Endothelial cell of umbilical vein (primary cell): ENCODE measurements at regions not wholly inside any gene's neighbourhood (a gene's known extent, or its start where the extent isn't known, plus 50 kb on each side); places are given as distances from the start of the nearest gene placed in this dataset.

ENCODE experiments used
- BruUV-seq: library from RNA; stranded (reverse); fragments of 400-500 nt; replicated peaks from 2 replicates; lab custom pipeline; 2021; lab: Mats Ljungman, UMichigan
- CTCF ChIA-PET: fragments of 300-600, 350-600 bp; sonication (Branson Sonifier 250); formaldehyde crosslinking; loops from one replicate; lab custom pipeline; 2021; ENCODE audit warnings: antibody characterized with exemption, inconsistent platforms; lab: Charles Lee
- POLR2A ChIA-PET: fragments of 300-600, 350-600 bp; sonication (Branson Sonifier 250); formaldehyde crosslinking; loops from one replicate; lab custom pipeline; 2021; ENCODE audit warnings: antibody characterized with exemption, inconsistent platforms; lab: Charles Lee
- DNase-seq: peaks from one replicate; pipeline ENCODE4 v3.0.0-alpha.2; 2011; ENCODE audit warnings: low read depth, low spot score
- FAIRE-seq: peaks from 2 replicates; lab custom pipeline; 2011; peaks lifted over from hg19 to GRCh38; lab: Jason Lieb, UNC
- H2AFZ ChIP-seq: 2 replicates; pipeline ENCODE4 v1.6.0; 2012; ENCODE audit warnings: low read depth, low read length, control low read depth, inconsistent platforms
- H3K27ac ChIP-seq: 2 replicates; pipeline ENCODE4 v1.5.1; 2011; ENCODE audit warnings: low read depth, mild to moderate bottlenecking, control low read depth, low read length, moderate library complexity; ENCODE audit not compliant: insufficient read depth
- H3K27me3 ChIP-seq, 2 experiments: 2 replicates each; pipeline versions ENCODE4 v1.6.0 to v1.6.1; 2011; ENCODE audit warnings: low read length in 2 of 2, mixed read lengths in 1 of 2; ENCODE audit not compliant: control insufficient read depth in 2 of 2, insufficient read depth in 2 of 2
- H3K36me3 ChIP-seq, 2 experiments: 2 replicates in 1 of 2; 3 replicates in 1 of 2; pipeline ENCODE4 v1.5.1; 2011; ENCODE audit warnings: low read length in 2 of 2, mild to moderate bottlenecking in 1 of 2, moderate library complexity in 1 of 2; ENCODE audit not compliant: control insufficient read depth in 2 of 2, insufficient read depth in 2 of 2; ENCODE audit errors: extremely low read depth in 1 of 2
- H3K4me1 ChIP-seq: 3 replicates; pipeline ENCODE4 v1.5.1; 2011; ENCODE audit warnings: mild to moderate bottlenecking, low read length; ENCODE audit not compliant: control insufficient read depth, insufficient read depth; ENCODE audit errors: extremely low read depth
- H3K4me2 ChIP-seq: 2 replicates; pipeline ENCODE4 v1.6.1; 2011; ENCODE audit warnings: low read length, control low read depth, mixed read lengths; ENCODE audit not compliant: insufficient read depth
- H3K4me3 ChIP-seq, 3 experiments: fragments of 200-600 bp in 1 of 3; sonication (generic), shearing (Covaris generic) in 1 of 3; replicated peaks in 1 of 3; 2 replicates each; pipeline ENCODE4 v1.5.1; 2011 to 2016; ENCODE audit warnings: control low read depth in 3 of 3, low read length in 3 of 3, mild to moderate bottlenecking in 2 of 3, inconsistent platforms in 1 of 3, low read depth in 1 of 3, moderate library complexity in 1 of 3; ENCODE audit not compliant: insufficient read depth in 1 of 3
- H3K79me2 ChIP-seq: 2 replicates; pipeline ENCODE4 v1.6.0; 2012; ENCODE audit warnings: low read length, inconsistent platforms; ENCODE audit not compliant: control insufficient read depth, insufficient read depth
- H3K9ac ChIP-seq: replicated peaks from 2 replicates; pipeline ENCODE3; 2011; ENCODE audit warnings: low read length, control low read depth; ENCODE audit not compliant: insufficient read depth; ENCODE audit errors: extremely low read depth
- H3K9me1 ChIP-seq: replicated peaks from 3 replicates; pipeline ENCODE4 v1.6.0; 2011; ENCODE audit warnings: mild to moderate bottlenecking, low read length; ENCODE audit not compliant: control insufficient read depth, insufficient read depth; ENCODE audit errors: extremely low read depth
- H3K9me3 ChIP-seq: replicated peaks from 2 replicates; pipeline ENCODE4 v1.5.1; 2012; ENCODE audit warnings: low read length, inconsistent platforms; ENCODE audit not compliant: control insufficient read depth, insufficient read depth
- H4K20me1 ChIP-seq: replicated peaks from 2 replicates; pipeline ENCODE3; 2011; ENCODE audit warnings: mild to moderate bottlenecking, low read length; ENCODE audit not compliant: control insufficient read depth, insufficient read depth; ENCODE audit errors: extremely low read depth
- CTCF ChIP-seq, 2 donors: IDR thresholded peaks; 1 replicate in 1 of 2; 2 replicates in 1 of 2; pipeline ENCODE4 v1.5.1; 2011; ENCODE audit warnings: low read length in 2 of 2, mild to moderate bottlenecking in 2 of 2, moderate library complexity in 2 of 2, control low read depth in 1 of 2, inconsistent platforms in 1 of 2, low read depth in 1 of 2; ENCODE audit not compliant: insufficient read depth in 1 of 2; ENCODE audit errors: extremely low read depth in 1 of 2
- EZH2 ChIP-seq: IDR thresholded peaks from 2 replicates; pipeline ENCODE4 v1.6.1; 2012; ENCODE audit warnings: borderline replicate concordance, low read depth, mild to moderate bottlenecking, moderate library complexity, low read length, inconsistent platforms; ENCODE audit not compliant: severe bottlenecking
- FOS ChIP-seq: IDR thresholded peaks from 2 replicates; pipeline ENCODE4 v1.6.1; 2011; ENCODE audit warnings: mild to moderate bottlenecking, low read length, moderate library complexity, borderline replicate concordance; ENCODE audit not compliant: insufficient read depth
- GATA2 ChIP-seq: IDR thresholded peaks from 2 replicates; pipeline ENCODE4 v1.7.0; 2011; ENCODE audit warnings: low read depth, mild to moderate bottlenecking, moderate library complexity, mixed read lengths, low read length; ENCODE audit not compliant: insufficient read length, insufficient read depth
- JUN ChIP-seq: IDR thresholded peaks from 2 replicates; pipeline ENCODE4 v1.6.1; 2011; ENCODE audit warnings: borderline replicate concordance, low read depth; ENCODE audit not compliant: insufficient read length, insufficient read depth
- MYC ChIP-seq: IDR thresholded peaks from one replicate; pipeline ENCODE4 v1.6.1; 2011; ENCODE audit warnings: mild to moderate bottlenecking, low read depth, low read length
- POLR2A ChIP-seq: IDR thresholded peaks from 2 replicates; pipeline ENCODE4 v1.6.1; 2012; ENCODE audit warnings: low read depth, mild to moderate bottlenecking, control low read depth, low read length
- POLR2AphosphoS5 ChIP-seq: IDR thresholded peaks from 2 replicates; pipeline ENCODE4 v1.6.1; 2012; ENCODE audit warnings: low read depth, mild to moderate bottlenecking, control low read depth, low read length, moderate library complexity; ENCODE audit not compliant: insufficient read depth
- dilution Hi-C: fragments of 300-500 bp; cut with MboI; formaldehyde crosslinking; loops from one replicate; pipeline ENCODE4 v1.15.0; 2019; ENCODE audit warnings: low sequenced_read_pairs; ENCODE audit not compliant: extremely low pct_ligation_motif_present
- intact Hi-C: fragments of 100-400 bp; cut with micrococcal nuclease; formaldehyde crosslinking; loops from one replicate; pipeline ENCODE4 v1.10.0; 2022
- TF ChIP-seq, protein P1 (sequence below): IDR thresholded peaks from 2 replicates; pipeline ENCODE4 v1.6.1; 2011; ENCODE audit not compliant: insufficient read depth, insufficient read length

DNA sequence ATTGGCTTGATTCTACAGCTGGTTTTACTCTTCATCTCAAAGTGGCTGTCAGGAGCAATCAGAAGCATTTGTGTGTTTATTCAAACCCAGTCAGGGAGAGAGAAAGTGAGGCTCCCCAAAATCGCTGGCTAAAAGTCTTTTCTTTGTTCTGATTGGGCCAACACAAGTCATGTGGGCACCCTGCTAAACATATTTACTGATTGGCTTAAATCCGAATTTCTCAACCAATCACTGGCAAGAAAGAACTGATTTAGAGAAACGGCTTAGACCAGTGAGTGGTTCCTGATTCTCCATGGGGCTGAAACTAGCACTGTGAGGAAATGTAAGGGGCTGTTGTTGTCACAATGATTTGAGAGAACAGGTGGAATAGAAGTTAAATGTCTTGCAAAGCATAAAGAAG, 98.9 kb upstream of the PDZRN3 start:
- dilution Hi-C loops = no loop called here
- no peak for FAIRE-seq
- CTCF ChIA-PET = no interaction called here

More for the DNA sequence above, 98.9 kb upstream of the PDZRN3 start:
- no TSS peak for BruUV-seq
- intact Hi-C loops = no loop called here
- Histone ChIP-seq H3K27me3 (no peaks in the 10 kb centered on the region), H3K9ac (no peak overlapping the region), H3K4me3 (no peak overlapping the region), H3K9me3 (no peaks in the 10 kb centered on the region), H3K36me3 (no peaks in the 10 kb centered on the region), H3K27ac (no peak overlapping the region), H3K79me2 (no peaks in the 10 kb centered on the region), H3K9me1 (no peaks in the 10 kb centered on the region), H3K4me2 (no peak overlapping the region), H2AFZ (no peak overlapping the region), H4K20me1 (no peaks in the 10 kb centered on the region), H3K4me1 (no peaks in the 10 kb centered on the region)
- DNase-seq = no peak
- POLR2A ChIA-PET = no interaction called here
- TF ChIP-seq FOS (no peak), MYC (no peak), CTCF (IDR thresholded peaks at IDR 0.05; ENCODE audit: extremely low read depth in 1 of 2, insufficient read depth in 1 of 2, low read depth in 1 of 2, low read length in 2 of 2) (no peak), JUN (no peak), POLR2A (no peak), POLR2AphosphoS5 (no peak), EZH2 (no peak), GATA2 (no peak)
- TF ChIP-seq, protein P1, sequence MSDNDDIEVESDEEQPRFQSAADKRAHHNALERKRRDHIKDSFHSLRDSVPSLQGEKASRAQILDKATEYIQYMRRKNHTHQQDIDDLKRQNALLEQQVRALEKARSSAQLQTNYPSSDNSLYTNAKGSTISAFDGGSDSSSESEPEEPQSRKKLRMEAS = no peak
